ENCODE measurements at regions not wholly inside any gene's neighbourhood (a gene's known extent, or its start where the extent isn't known, plus 50 kb on each side); places are given as distances from the start of the nearest gene placed in this dataset.
"Not testable (repeated sequence)": the region's sequence is repeated elsewhere in the genome, so short reads cannot be mapped to it uniquely, and the experiment has no call there.

DNA sequence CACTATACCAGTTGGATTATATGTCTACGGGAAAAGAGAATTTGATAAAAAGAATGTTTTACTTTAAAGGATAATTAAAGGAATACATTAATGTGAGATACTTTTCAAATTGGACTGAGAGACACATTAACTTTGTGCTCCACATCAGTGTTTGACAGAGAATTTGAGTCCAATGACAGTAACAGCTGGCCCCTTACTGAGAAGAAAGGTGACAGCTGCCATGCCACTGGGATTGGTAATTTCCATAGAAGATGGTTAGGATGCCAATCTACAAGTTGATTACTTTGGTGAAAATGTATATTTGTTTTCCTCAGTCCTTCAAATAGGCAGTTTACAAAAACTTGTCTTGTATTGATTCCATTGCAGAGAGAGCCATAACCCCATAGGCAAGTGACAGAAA is 578.4 kb downstream of the SLCO4C1 start:
- Histone ChIP-seq H3K9me3 (ENCODE audit: control insufficient read depth, insufficient read depth, low read length) (no peaks in the 10 kb centered on the region), H3K4me1 (ENCODE audit: control insufficient read depth, insufficient read depth, low read length) (no peaks in the 10 kb centered on the region; the same call in 1 of the 2 replicates), H3K36me3 (ENCODE audit: control insufficient read depth, insufficient read depth, low read length) (no peaks in the 10 kb centered on the region), H3K27me3 (ENCODE audit: control insufficient read depth, insufficient read depth, low read length) (no peaks in the 10 kb centered on the region), H3K4me3 (ENCODE audit: low read length) (no peak overlapping the region), H3K27ac (ENCODE audit: low read length) (no peak overlapping the region)
- WGBS (ENCODE audit: insufficient coverage, insufficient read length): no CpG with 5 or more reads among the region's 1 CpG
- no peak for DNase-seq (ENCODE audit: low read depth, low spot score)

DNA sequence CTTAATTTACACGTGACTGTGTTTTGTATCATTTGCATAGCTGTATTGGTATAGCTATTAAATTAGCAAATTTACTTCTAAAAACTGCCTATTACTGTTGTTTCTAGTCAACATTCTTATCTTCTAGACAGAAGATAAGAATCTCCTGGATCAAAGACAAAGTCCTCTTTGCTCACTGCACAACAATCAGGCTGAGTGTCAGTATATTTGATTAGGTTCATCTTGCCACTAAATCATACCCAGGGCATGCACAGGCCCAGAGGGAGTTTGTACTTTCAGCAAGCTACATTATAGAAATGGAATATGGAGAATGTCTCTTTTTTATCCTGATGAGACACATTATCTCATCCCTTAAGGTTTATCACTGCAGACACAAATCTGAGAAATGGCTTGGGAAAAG is 579.1 kb downstream of the SLCO4C1 start:
- no peaks in the 10 kb centered on the region for H3K9me3 ChIP-seq (ENCODE audit: control insufficient read depth, insufficient read depth, low read length)
- H3K4me3 ChIP-seq (ENCODE audit: low read length): no peak overlapping the region
- H3K4me1 ChIP-seq (ENCODE audit: control insufficient read depth, insufficient read depth, low read length): no peaks in the 10 kb centered on the region
- DNase-seq (ENCODE audit: low read depth, low spot score): no peak
- no peaks in the 10 kb centered on the region for H3K27me3 ChIP-seq (ENCODE audit: control insufficient read depth, insufficient read depth, low read length)
- WGBS (ENCODE audit: insufficient coverage, insufficient read length): no CpG with 5 or more reads among the region's 1 CpG
- no peak overlapping the region for H3K27ac ChIP-seq (ENCODE audit: low read length)
- no peaks in the 10 kb centered on the region for H3K36me3 ChIP-seq (ENCODE audit: control insufficient read depth, insufficient read depth, low read length)

DNA sequence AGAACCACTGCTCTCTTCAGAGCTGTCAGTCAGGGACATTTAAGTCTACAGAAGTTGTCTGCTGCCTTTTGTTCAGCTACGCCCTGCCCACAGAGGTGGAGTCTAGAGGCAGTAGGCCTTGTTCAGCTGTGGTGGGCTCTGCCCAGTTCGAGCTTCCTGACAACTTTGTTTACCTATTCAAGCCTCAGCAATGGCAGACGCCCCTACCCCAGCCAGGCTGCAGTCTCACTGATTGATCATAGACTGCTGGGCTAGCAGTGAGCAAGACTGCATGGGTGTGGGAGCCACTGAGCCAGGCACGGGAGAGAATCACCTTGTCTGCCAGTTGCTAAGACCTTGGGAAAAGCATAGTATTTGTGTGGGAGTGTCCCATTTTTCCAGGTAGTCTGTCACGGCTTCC is 580.3 kb downstream of the SLCO4C1 start:
- not testable (repeated sequence) for H3K27me3 ChIP-seq (ENCODE audit: control insufficient read depth, insufficient read depth, low read length); H3K27ac ChIP-seq (ENCODE audit: low read length); H3K36me3 ChIP-seq (ENCODE audit: control insufficient read depth, insufficient read depth, low read length); H3K9me3 ChIP-seq (ENCODE audit: control insufficient read depth, insufficient read depth, low read length); DNase-seq (ENCODE audit: low read depth, low spot score); H3K4me1 ChIP-seq (ENCODE audit: control insufficient read depth, insufficient read depth, low read length); H3K4me3 ChIP-seq (ENCODE audit: low read length)
- WGBS (ENCODE audit: insufficient coverage, insufficient read length): no CpG with 5 or more reads among the region's 5 CpGs

DNA sequence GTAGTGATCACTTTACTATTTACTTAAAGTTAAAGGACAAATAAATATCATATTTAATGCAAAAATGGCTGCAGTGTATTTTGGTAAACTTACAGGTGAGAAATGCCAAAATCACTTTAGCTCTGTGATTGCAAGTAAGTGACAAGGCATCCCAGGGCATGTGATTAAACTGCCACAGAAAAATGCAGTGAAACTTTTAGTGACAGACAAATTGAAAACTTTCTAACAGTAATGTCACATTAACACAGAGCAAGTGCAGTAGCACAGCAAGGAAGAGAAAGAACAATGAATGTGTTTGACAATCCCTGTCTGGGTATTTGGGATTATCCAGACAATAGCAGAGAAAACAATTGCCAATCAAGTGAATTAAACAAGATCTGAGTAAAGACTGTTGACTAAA is 606.8 kb downstream of the SLCO4C1 start:
- Histone ChIP-seq H3K27me3 (ENCODE audit: control insufficient read depth, insufficient read depth, low read length) (no peaks in the 10 kb centered on the region), H3K4me1 (ENCODE audit: control insufficient read depth, insufficient read depth, low read length) (no peaks in the 10 kb centered on the region)
- DNase-seq (ENCODE audit: low read depth, low spot score): no peak

DNA sequence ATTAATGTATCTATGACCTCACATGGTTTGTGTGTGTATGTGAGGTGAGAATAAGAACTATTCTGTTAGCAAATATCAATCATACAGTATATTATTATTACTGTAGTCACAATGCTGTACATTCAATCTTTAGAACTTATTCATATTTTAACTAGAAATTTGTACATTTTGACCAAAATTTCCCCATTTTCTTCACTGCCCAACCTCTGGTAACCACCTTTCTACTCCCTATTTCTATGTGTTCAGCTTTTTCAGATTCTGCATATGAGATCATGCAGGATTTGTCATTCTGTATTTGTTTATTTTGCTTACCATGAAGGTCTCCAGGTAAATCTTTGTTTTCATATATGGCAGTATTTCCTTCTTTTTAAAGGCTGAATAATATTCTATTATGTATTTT is 607.9 kb downstream of the SLCO4C1 start:
- H3K36me3 ChIP-seq (ENCODE audit: control insufficient read depth, insufficient read depth, low read length): no peaks in the 10 kb centered on the region
- no peak overlapping the region for H3K27ac ChIP-seq (ENCODE audit: low read length)
- no peaks in the 10 kb centered on the region for H3K4me1 ChIP-seq (ENCODE audit: control insufficient read depth, insufficient read depth, low read length)
- no peak for DNase-seq (ENCODE audit: low read depth, low spot score)
- H3K27me3 ChIP-seq (ENCODE audit: control insufficient read depth, insufficient read depth, low read length): no peaks in the 10 kb centered on the region
- no peaks in the 10 kb centered on the region for H3K9me3 ChIP-seq (ENCODE audit: control insufficient read depth, insufficient read depth, low read length)
- no peak overlapping the region for H3K4me3 ChIP-seq (ENCODE audit: low read length)

More for the DNA sequence above, 606.8 kb downstream of the SLCO4C1 start:
- H3K9me3 ChIP-seq (ENCODE audit: control insufficient read depth, insufficient read depth, low read length): no peaks in the 10 kb centered on the region
- H3K4me3 ChIP-seq (ENCODE audit: low read length): no peak overlapping the region
- H3K27ac ChIP-seq (ENCODE audit: low read length): no peak overlapping the region
- no peaks in the 10 kb centered on the region for H3K36me3 ChIP-seq (ENCODE audit: control insufficient read depth, insufficient read depth, low read length)

DNA sequence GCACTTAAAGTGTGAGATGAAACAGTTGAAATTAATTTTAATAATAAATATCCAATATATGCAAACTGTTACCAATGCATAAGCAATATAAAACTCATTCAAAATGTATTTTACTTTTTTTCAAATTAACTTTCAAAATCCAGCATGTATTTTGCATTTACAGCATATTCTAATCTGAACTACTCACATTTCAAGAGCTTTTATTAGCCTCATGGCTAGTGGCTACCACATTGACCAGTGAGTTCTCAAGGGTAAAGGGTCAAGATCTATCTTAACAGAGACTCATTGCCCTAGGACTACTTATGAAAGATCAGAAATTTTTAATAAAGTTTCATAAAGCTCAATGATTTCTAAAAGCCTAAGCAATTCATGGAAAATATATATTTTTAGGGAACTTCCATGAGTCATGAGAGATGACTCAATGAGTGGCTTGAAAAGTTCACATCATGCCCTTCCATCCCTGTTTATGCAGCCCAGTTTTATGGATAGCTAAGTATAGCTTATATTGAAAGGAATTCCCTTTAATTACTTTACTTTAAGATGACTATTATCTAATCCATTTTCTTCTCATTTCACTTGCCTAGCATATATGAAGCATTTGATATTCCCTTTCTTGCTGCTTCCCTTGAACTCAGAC is 608.6 kb downstream of the SLCO4C1 start:
- Histone ChIP-seq H3K9me3 (ENCODE audit: control insufficient read depth, insufficient read depth, low read length) (no peaks in the 10 kb centered on the region), H3K27ac (ENCODE audit: low read length) (no peak overlapping the region), H3K27me3 (ENCODE audit: control insufficient read depth, insufficient read depth, low read length) (no peaks in the 10 kb centered on the region), H3K36me3 (ENCODE audit: control insufficient read depth, insufficient read depth, low read length) (no peaks in the 10 kb centered on the region), H3K4me3 (ENCODE audit: low read length) (no peak overlapping the region), H3K4me1 (ENCODE audit: control insufficient read depth, insufficient read depth, low read length) (no peaks in the 10 kb centered on the region)
- no peak for DNase-seq (ENCODE audit: low read depth, low spot score)

DNA sequence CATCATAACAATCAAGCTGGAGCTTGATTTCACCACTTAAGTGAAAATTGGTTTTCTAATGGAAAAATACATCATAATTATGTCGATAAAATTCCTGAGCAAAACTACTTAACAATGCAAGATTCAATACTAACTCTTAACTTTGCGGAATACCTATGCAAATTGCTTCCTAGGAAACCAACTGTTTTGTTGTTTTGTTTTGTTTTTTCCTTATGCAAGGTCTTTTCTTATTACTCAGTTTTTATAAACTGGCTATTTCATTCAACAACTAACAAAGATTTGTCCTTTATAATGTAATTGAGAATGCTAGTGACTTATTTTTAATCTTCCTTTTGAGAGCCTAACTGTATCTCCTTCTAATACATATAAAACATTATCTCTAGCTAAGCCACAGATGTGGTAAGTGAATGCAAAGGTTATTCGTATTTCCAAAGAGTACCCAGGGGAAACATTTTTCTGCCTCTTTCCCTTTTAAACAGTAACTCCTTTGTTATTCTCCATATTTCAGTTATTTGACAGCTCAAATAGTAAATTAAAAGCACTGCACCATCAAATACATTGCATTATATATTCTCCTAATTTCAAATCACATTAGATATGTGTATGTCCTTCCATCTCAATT is 609.4 kb downstream of the SLCO4C1 start:
- Histone ChIP-seq H3K9me3 (ENCODE audit: control insufficient read depth, insufficient read depth, low read length) (no peaks in the 10 kb centered on the region), H3K36me3 (ENCODE audit: control insufficient read depth, insufficient read depth, low read length) (no peaks in the 10 kb centered on the region), H3K27ac (ENCODE audit: low read length) (no peak overlapping the region), H3K4me1 (ENCODE audit: control insufficient read depth, insufficient read depth, low read length) (no peaks in the 10 kb centered on the region), H3K27me3 (ENCODE audit: control insufficient read depth, insufficient read depth, low read length) (no peaks in the 10 kb centered on the region), H3K4me3 (ENCODE audit: low read length) (no peak overlapping the region)
- no CpG with 5 or more reads among the region's 3 CpGs for WGBS (ENCODE audit: insufficient coverage, insufficient read length)
- no peak for DNase-seq (ENCODE audit: low read depth, low spot score)

DNA sequence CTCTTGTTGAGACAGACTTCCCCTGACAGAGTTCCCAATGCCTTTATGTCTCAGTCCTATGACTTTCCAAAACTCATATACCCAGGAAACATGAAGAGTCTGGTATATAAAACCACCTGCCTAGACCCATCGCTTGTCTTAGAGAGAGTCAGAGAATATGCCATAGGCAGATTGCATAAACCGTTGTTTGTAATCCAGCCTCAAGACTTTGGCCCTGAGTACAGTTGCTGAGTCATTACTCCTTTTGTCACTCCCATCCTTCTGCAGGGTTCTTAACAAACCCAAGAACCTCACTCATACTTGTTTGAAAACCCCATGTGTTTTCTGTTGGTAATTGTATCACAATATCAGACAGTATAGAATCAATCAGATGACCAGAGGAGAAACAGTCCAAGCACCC is 616.3 kb downstream of the SLCO4C1 start:
- no CpG with 5 or more reads among the region's 2 CpGs for WGBS (ENCODE audit: insufficient coverage, insufficient read length)
- H3K4me3 ChIP-seq (ENCODE audit: low read length): no peak overlapping the region
- peaks cover 2% of the 10 kb centered on the region; the same call in 1 of the 2 replicates for H3K4me1 ChIP-seq (ENCODE audit: control insufficient read depth, insufficient read depth, low read length)
- H3K27me3 ChIP-seq (ENCODE audit: control insufficient read depth, insufficient read depth, low read length): no peaks in the 10 kb centered on the region
- DNase-seq (ENCODE audit: low read depth, low spot score): no peak
- no peak overlapping the region for H3K27ac ChIP-seq (ENCODE audit: low read length)
- no peaks in the 10 kb centered on the region for H3K9me3 ChIP-seq (ENCODE audit: control insufficient read depth, insufficient read depth, low read length)
- no peaks in the 10 kb centered on the region for H3K36me3 ChIP-seq (ENCODE audit: control insufficient read depth, insufficient read depth, low read length)

DNA sequence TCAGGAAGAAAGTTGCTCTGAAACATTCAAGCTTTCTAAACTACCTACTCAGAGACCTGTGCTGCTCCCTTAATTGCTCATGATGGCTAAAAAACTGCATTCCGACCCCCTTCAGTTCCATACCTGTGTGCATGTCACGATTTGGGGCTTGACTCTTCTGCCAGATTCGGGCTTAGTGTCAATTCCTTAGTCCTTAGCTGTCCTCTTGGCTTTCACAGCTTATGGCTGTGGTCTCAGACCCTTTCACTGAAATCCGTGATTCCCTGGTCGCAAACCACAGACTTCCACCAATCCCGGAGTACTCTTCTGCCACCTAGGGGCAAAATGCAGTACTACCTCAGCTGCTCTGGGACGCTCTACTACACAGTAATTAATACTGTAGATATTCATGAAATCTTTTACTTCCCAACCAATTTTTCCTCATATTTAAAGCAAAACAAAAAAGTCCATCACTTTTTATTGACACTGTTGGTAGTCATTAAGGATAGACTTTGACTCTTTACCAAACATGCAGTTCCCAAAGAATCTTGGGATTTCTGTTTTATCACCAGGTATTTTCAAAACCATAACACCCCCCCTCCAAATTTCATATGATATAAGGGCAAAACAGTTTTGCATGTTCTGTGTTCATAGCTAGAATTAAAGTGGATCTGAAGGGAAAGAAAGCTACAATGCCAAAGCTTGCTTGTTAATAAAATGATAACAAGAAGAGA is 617.4 kb downstream of the SLCO4C1 start:
- Histone ChIP-seq H3K4me1 (ENCODE audit: control insufficient read depth, insufficient read depth, low read length) (peaks cover 2% of the 10 kb centered on the region; the same call in 1 of the 2 replicates), H3K36me3 (ENCODE audit: control insufficient read depth, insufficient read depth, low read length) (no peaks in the 10 kb centered on the region), H3K4me3 (ENCODE audit: low read length) (no peak overlapping the region), H3K27me3 (ENCODE audit: control insufficient read depth, insufficient read depth, low read length) (no peaks in the 10 kb centered on the region), H3K9me3 (ENCODE audit: control insufficient read depth, insufficient read depth, low read length) (no peaks in the 10 kb centered on the region), H3K27ac (ENCODE audit: low read length) (no peak overlapping the region)
- WGBS (ENCODE audit: insufficient coverage, insufficient read length): no CpG with 5 or more reads among the region's 7 CpGs
- DNase-seq (ENCODE audit: low read depth, low spot score): peak; percentile 64

DNA sequence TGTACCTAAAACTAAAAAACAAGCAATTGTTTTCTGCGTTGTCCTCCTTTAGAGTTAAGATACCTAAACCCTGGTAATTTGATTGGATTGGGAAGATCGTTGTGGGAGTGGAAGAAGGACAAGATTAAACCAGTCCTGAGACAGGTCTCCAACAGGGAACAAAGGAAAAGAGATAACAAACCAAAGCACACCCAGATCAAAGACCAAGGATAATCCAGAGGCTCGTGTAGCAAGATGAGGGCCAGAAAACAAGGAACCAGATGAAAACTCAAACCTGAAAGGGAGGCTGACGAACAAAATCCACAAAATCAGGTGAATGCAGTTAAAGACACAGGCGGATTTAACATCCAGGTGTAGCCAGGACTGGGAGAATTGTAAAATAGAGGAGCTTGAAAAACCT is 618.1 kb downstream of the SLCO4C1 start:
- Histone ChIP-seq H3K27me3 (ENCODE audit: control insufficient read depth, insufficient read depth, low read length) (no peaks in the 10 kb centered on the region), H3K27ac (ENCODE audit: low read length) (no peak overlapping the region), H3K9me3 (ENCODE audit: control insufficient read depth, insufficient read depth, low read length) (no peaks in the 10 kb centered on the region), H3K4me1 (ENCODE audit: control insufficient read depth, insufficient read depth, low read length) (peaks cover 2% of the 10 kb centered on the region; the same call in 1 of the 2 replicates), H3K36me3 (ENCODE audit: control insufficient read depth, insufficient read depth, low read length) (no peaks in the 10 kb centered on the region), H3K4me3 (ENCODE audit: low read length) (no peak overlapping the region)
- WGBS (ENCODE audit: insufficient coverage, insufficient read length): no CpG with 5 or more reads among the region's 5 CpGs
- no peak for DNase-seq (ENCODE audit: low read depth, low spot score)

DNA sequence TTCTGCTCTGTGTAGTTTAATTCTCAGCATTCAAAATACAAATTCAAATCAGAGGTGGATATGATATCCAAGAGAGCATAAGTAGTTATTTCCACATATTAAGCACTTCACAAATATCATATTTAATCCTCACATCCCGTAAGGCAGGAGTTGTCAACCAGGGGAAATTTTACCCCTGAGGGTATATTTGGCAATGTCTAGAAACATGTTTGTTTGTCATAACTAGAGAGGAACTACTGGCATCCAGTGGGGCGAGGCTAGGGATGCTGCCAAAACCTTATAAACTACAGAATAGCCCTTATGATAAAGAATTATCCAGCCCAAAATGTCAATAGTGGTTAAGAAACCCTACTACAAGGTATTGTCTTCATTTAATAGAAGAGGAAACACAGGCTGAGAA is 619.4 kb downstream of the SLCO4C1 start:
- Histone ChIP-seq H3K9me3 (ENCODE audit: control insufficient read depth, insufficient read depth, low read length) (no peaks in the 10 kb centered on the region), H3K4me1 (ENCODE audit: control insufficient read depth, insufficient read depth, low read length) (peaks cover 2% of the 10 kb centered on the region; the same call in 1 of the 2 replicates), H3K36me3 (ENCODE audit: control insufficient read depth, insufficient read depth, low read length) (no peaks in the 10 kb centered on the region), H3K4me3 (ENCODE audit: low read length) (no peak overlapping the region), H3K27ac (ENCODE audit: low read length) (no peak overlapping the region), H3K27me3 (ENCODE audit: control insufficient read depth, insufficient read depth, low read length) (no peaks in the 10 kb centered on the region)
- WGBS (ENCODE audit: insufficient coverage, insufficient read length): no CpG with 5 or more reads among the region's 2 CpGs
- no peak for DNase-seq (ENCODE audit: low read depth, low spot score)

All from iPS DF 6.9 (cell line).